Pancreas (tissue), 10 donors: ENCODE measurements at regions not wholly inside any gene's neighbourhood (a gene's known extent, or its start where the extent isn't known, plus 50 kb on each side); places are given as distances from the start of the nearest gene placed in this dataset.
A peak's percentile ranks its signal among the peaks of the same experiment; 100 is the strongest.

Experiments used
- ATAC-seq, 4 donors: fragments of 200-7000 bp; cut with Tn5 transposase; one replicate each; pipeline versions ENCODE4 v1.8.0 to v1.9.1; 2020; ENCODE audit warnings: mild to moderate bottlenecking in 4 of 4, moderate library complexity in 4 of 4
- DNase-seq, 6 donors: peaks; one replicate each; pipeline ENCODE4 v3.0.0-alpha.2; 2020
- FAIRE-seq: peaks from 2 replicates; lab custom pipeline; 2012; peaks lifted over from hg19 to GRCh38; lab: Jason Lieb, UNC
- H3K27ac ChIP-seq, 4 donors: fragments of 200-600 bp; sonication (generic); 1 replicate in 3 of 4; 2 replicates in 1 of 4; pipeline versions ENCODE4 v1.5.0 to v1.8.0; 2020
- H3K27me3 ChIP-seq, 4 donors: fragments of 200-600 bp; one replicate each; pipeline ENCODE4 v1.8.0; 2021
- H3K36me3 ChIP-seq, 3 donors: fragments of 200-600 bp; sonication (generic) in 1 of 3; one replicate each; pipeline versions ENCODE4 v1.5.0 to v1.8.0; 2020 to 2021
- H3K4me1 ChIP-seq, 3 donors: fragments of 200-600 bp; one replicate each; pipeline ENCODE4 v1.8.0; 2021
- H3K4me3 ChIP-seq, 4 donors: fragments of 200-600 bp; sonication (generic) in 2 of 4; one replicate each; pipeline versions ENCODE4 v1.5.0 to v1.8.0; 2020 to 2021
- H3K9me3 ChIP-seq, 4 donors: fragments of 200-600 bp; one replicate each; pipeline ENCODE4 v1.8.0; 2021
- CTCF ChIP-seq, 4 donors: fragments of 200-600 bp; sonication (generic) in 3 of 4; IDR thresholded peaks; one replicate each; pipeline versions ENCODE4 v1.5.0 to v1.8.0; 2021; ENCODE audit warnings: antibody characterized with exemption in 4 of 4
- WGBS, 2 donors: extraction: QIAGEN DNeasy Blood & Tissue Kit; methylation state at CpG; one replicate each; pipeline ENCODE4 v1.1.7; 2013; 5-methylcytosine and 5-hydroxymethylcytosine counted together
- intact Hi-C, 3 donors: fragments of 100-400 bp; cut with DNase I; formaldehyde crosslinking; loops; one replicate each; pipeline versions ENCODE4 v1.11.1 to v1.14.2; 2022
- donor health status: healthy with polysubstance abuse.
- donor health status: DM: no; HTN: no; CAD: no; lungs with moderate emphysema.
- donor health status: DM: no; HTN: no; CAD: no.
- donor health status: control.
- donor health status: control.
- donor health status: Bipolar disorder and iron deficiency.
- donor health status: DM: yes; HTN: yes; CAD: no.
- donor health status: DM: no; HTN: no; CAD: no.
- donor health status: DM: no; HTN: no; CAD: no.
- donor health status: DM: yes; HTN: yes; CAD: no.

- FAIRE-seq (no peak), DNase-seq (no peak), ATAC-seq (no peak)
- Histone ChIP-seq H3K4me1 (no peaks in the 10 kb centered on the region), H3K27me3 (no peaks in the 10 kb centered on the region), H3K4me3 (no peak overlapping the region), H3K27ac (no peak overlapping the region), H3K9me3 (no peaks in the 10 kb centered on the region), H3K36me3 (no peaks in the 10 kb centered on the region)
- no peak for TF ChIP-seq CTCF (IDR thresholded peaks at IDR 0.05)
- intact Hi-C loops = no loop called here
- 73 to 84% methylated on average over 2 of the region's 2 CpGs for WGBS, 2 donors
Measured at GRCh38 chr4:79687006-79687405, 279.0 kb upstream of the GK2 start.

GRCh38 chr4:79685542-79685941 is 277.5 kb upstream of the GK2 start:
- 90 to 94% methylated on average over 2 of the region's 2 CpGs for WGBS, 2 donors
- FAIRE-seq (no peak), DNase-seq (no peak), ATAC-seq (no peak)
- Histone ChIP-seq H3K4me3 (no peak overlapping the region), H3K9me3 (no peaks in the 10 kb centered on the region), H3K4me1 (no peaks in the 10 kb centered on the region), H3K27ac (no peak overlapping the region), H3K36me3 (no peaks in the 10 kb centered on the region), H3K27me3 (no peaks in the 10 kb centered on the region)
- intact Hi-C loops = no loop called here
- TF ChIP-seq CTCF (IDR thresholded peaks at IDR 0.05) = no peak

- H3K27me3 ChIP-seq = no peaks in the 10 kb centered on the region
- H3K9me3 ChIP-seq = no peaks in the 10 kb centered on the region
- no peak overlapping the region for H3K27ac ChIP-seq
- H3K4me1 ChIP-seq = no peaks in the 10 kb centered on the region
- FAIRE-seq (no peak), DNase-seq (no peak), ATAC-seq (no peak)
- H3K4me3 ChIP-seq = no peak overlapping the region
- no peak for TF ChIP-seq CTCF (IDR thresholded peaks at IDR 0.05)
- no peaks in the 10 kb centered on the region for H3K36me3 ChIP-seq
- WGBS, 2 donors = 66 to 80% methylated on average over 3 of the region's 3 CpGs
- intact Hi-C loops = no loop called here
Measured at GRCh38 chr4:79684516-79684915, 276.5 kb upstream of the GK2 start.

GRCh38 chr4:79682801-79683530 is 274.9 kb upstream of the GK2 start:
- FAIRE-seq = no peak
- TF ChIP-seq CTCF (IDR thresholded peaks at IDR 0.05) = no peak
- no peaks in the 10 kb centered on the region for H3K9me3 ChIP-seq
- H3K4me1 ChIP-seq = no peaks in the 10 kb centered on the region
- intact Hi-C loops = no loop called here
- peak in 1 of 6 donors; percentile 18 for DNase-seq
- no peak overlapping the region for H3K27ac ChIP-seq
- 52 to 54% methylated on average over 6 of the region's 6 CpGs for WGBS, 2 donors
- H3K36me3 ChIP-seq = no peaks in the 10 kb centered on the region
- ATAC-seq = no peak
- no peak overlapping the region for H3K4me3 ChIP-seq
- H3K27me3 ChIP-seq = no peaks in the 10 kb centered on the region

- ATAC-seq (no peak), DNase-seq (no peak), FAIRE-seq (no peak)
- intact Hi-C loops = no loop called here
- Histone ChIP-seq H3K27me3 (no peaks in the 10 kb centered on the region), H3K27ac (no peak overlapping the region), H3K4me1 (no peaks in the 10 kb centered on the region), H3K9me3 (no peaks in the 10 kb centered on the region), H3K4me3 (no peak overlapping the region), H3K36me3 (no peaks in the 10 kb centered on the region)
- TF ChIP-seq CTCF (IDR thresholded peaks at IDR 0.05) = no peak
- 67 to 73% methylated on average over 4 of the region's 4 CpGs for WGBS, 2 donors
Measured at GRCh38 chr4:79682161-79682560, 274.1 kb upstream of the GK2 start.
